Endodermal cell (in vitro differentiated cells): ENCODE measurements at regions not wholly inside any gene's neighbourhood (a gene's known extent, or its start where the extent isn't known, plus 50 kb on each side); places are given as distances from the start of the nearest gene placed in this dataset.

Experiments
- DNase-seq: peaks from one replicate; pipeline ENCODE4 v3.0.0-alpha.2; 2017
- H3K27ac ChIP-seq: 2 replicates; pipeline ENCODE4 v1.5.1; 2013; ENCODE audit warnings: mild to moderate bottlenecking, low read depth, low read length, moderate library complexity
- H3K27me3 ChIP-seq: 2 replicates; pipeline ENCODE4 v1.6.1; 2013; ENCODE audit warnings: mild to moderate bottlenecking, low read length, moderate library complexity; ENCODE audit not compliant: insufficient read depth, control insufficient read depth, poor library complexity, severe bottlenecking
- H3K36me3 ChIP-seq: 2 replicates; pipeline ENCODE4 v1.7.0; 2013; ENCODE audit warnings: mild to moderate bottlenecking, low read length, moderate library complexity; ENCODE audit not compliant: control insufficient read depth, insufficient read depth
- H3K4me1 ChIP-seq: one replicate; pipeline ENCODE4 v1.7.0; 2013; ENCODE audit warnings: low read length; ENCODE audit not compliant: control insufficient read depth, insufficient read depth
- H3K4me3 ChIP-seq: 2 replicates; pipeline ENCODE4 v1.5.1; 2013; ENCODE audit warnings: mild to moderate bottlenecking, low read length, moderate library complexity
- H3K9ac ChIP-seq: 2 replicates; pipeline ENCODE4 v1.6.1; 2013; ENCODE audit warnings: mild to moderate bottlenecking, low read length, moderate library complexity; ENCODE audit not compliant: poor library complexity, severe bottlenecking; ENCODE audit errors: extremely low read depth
- H3K9me3 ChIP-seq: 2 replicates; pipeline ENCODE4 v1.6.1; 2013; ENCODE audit warnings: mild to moderate bottlenecking, low read length, moderate library complexity; ENCODE audit not compliant: control insufficient read depth
- H3K27ac Mint-ChIP-seq: 2 replicates; pipeline ENCODE4 v1.8.0; 2020; ENCODE audit warnings: mixed read lengths
- H3K27me3 Mint-ChIP-seq: 2 replicates; pipeline ENCODE4 v1.8.0; 2021; ENCODE audit warnings: mild to moderate bottlenecking, mixed read lengths; ENCODE audit not compliant: insufficient read depth
- H3K36me3 Mint-ChIP-seq: 2 replicates; pipeline ENCODE4 v1.8.0; 2020; ENCODE audit warnings: low read depth, mixed read lengths
- H3K4me1 Mint-ChIP-seq: 2 replicates; pipeline ENCODE4 v1.8.0; 2020; ENCODE audit warnings: mixed read lengths
- H3K4me3 Mint-ChIP-seq: 2 replicates; pipeline ENCODE4 v1.8.0; 2020; ENCODE audit warnings: mild to moderate bottlenecking, moderate library complexity, mixed read lengths
- H3K9me3 Mint-ChIP-seq: 2 replicates; pipeline ENCODE4 v1.8.0; 2020; ENCODE audit warnings: mild to moderate bottlenecking, mixed read lengths
- WGBS, 2 experiments: methylation state at CpG; one replicate each; pipeline versions ENCODE4 v1.1.5 to v1.1.7; 2013; ENCODE audit warnings: missing lambda C conversion rate in 2 of 2, mixed read lengths in 1 of 2; ENCODE audit not compliant: insufficient coverage in 1 of 2, insufficient read length in 1 of 2; 5-methylcytosine and 5-hydroxymethylcytosine counted together
- TF ChIP-seq, protein P1 (sequence below): fragments of 200-600 bp; sonication (generic); conservative IDR thresholded peaks from 2 replicates; pipeline ENCODE4 v1.5.0; 2021; ENCODE audit warnings: antibody characterized with exemption, mild to moderate bottlenecking

DNA sequence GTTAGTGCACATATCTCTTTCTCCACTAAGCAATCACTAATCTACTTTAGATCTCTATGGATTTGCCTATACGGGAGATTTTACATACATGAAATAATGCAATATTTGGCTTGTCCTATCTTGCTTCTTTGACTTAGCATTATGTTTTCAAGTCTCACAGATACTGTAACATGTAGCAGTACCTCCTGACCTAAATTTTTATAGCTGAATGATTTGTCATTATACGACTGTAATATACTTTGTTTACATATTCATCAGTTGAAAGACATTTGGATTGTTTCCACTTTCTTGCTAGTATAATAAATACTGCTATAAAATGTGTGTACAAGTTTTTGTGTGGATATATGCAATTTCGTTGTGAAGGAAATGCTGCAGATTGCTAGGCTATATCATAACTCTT, 1520.8 kb upstream of the CDH6 start:
- H3K27ac ChIP-seq: no peak overlapping the region
- Mint-ChIP-seq H3K4me1 (no peaks in the 10 kb centered on the region), H3K27me3 (no peaks in the 10 kb centered on the region), H3K27ac (no peak overlapping the region), H3K36me3 (no peaks in the 10 kb centered on the region), H3K4me3 (no peak overlapping the region), H3K9me3 (peaks cover 23% of the 10 kb centered on the region)
- H3K9me3 ChIP-seq: no peaks in the 10 kb centered on the region
- TF ChIP-seq, protein P1, sequence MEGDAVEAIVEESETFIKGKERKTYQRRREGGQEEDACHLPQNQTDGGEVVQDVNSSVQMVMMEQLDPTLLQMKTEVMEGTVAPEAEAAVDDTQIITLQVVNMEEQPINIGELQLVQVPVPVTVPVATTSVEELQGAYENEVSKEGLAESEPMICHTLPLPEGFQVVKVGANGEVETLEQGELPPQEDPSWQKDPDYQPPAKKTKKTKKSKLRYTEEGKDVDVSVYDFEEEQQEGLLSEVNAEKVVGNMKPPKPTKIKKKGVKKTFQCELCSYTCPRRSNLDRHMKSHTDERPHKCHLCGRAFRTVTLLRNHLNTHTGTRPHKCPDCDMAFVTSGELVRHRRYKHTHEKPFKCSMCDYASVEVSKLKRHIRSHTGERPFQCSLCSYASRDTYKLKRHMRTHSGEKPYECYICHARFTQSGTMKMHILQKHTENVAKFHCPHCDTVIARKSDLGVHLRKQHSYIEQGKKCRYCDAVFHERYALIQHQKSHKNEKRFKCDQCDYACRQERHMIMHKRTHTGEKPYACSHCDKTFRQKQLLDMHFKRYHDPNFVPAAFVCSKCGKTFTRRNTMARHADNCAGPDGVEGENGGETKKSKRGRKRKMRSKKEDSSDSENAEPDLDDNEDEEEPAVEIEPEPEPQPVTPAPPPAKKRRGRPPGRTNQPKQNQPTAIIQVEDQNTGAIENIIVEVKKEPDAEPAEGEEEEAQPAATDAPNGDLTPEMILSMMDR: no peak
- no peak for DNase-seq
- no peaks in the 10 kb centered on the region for H3K36me3 ChIP-seq
- H3K4me3 ChIP-seq: no peak overlapping the region
- H3K9ac ChIP-seq: no peak overlapping the region
- no peaks in the 10 kb centered on the region for H3K4me1 ChIP-seq
- WGBS, 2 experiments: 87 to 100% methylated on average over 1 to 2 of the region's 3 CpGs
- H3K27me3 ChIP-seq: no peaks in the 10 kb centered on the region

DNA sequence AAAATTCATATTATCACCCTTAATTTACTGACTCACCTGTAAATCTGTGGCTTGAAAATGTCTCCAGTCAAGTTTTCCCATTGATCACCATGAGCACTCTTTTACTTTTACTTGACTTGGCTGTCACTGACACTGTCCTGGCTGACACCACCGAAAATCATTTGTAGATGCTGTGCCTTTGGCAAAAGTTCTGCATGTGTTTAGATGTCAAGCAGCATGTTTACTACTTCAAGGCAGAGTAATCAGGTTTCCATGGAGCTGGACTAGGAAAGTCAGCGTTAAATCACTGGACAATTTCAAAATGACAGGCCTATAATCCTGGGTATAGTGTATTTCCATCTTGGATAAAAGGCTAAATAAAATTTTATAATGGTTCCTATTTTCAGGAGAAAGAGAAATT, 1530.6 kb upstream of the CDH6 start:
- DNase-seq: no peak
- H3K4me3 Mint-ChIP-seq: no peak overlapping the region
- no peak overlapping the region for H3K27ac ChIP-seq

DNA sequence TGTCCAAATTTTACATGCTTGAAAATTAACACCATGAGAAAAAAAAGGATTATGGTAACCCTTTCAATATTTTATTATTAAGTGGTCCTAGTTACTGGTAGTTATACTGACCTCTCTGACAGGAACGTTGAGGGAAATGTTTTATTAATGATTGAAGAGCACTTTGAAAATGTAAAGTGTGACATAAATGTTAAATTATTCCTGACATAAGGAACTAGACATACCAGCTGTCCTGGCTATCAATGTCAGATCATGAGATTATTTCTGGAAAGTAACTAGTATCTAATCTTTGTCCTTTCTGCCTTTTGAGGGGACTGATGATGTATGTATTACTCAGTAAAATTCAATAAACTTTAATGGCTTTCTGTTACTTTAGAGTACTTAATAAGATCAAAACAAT, 1538.5 kb upstream of the CDH6 start:
- Mint-ChIP-seq H3K4me1 (no peaks in the 10 kb centered on the region), H3K27ac (no peak overlapping the region), H3K9me3 (no peaks in the 10 kb centered on the region), H3K4me3 (no peak overlapping the region), H3K27me3 (no peaks in the 10 kb centered on the region), H3K36me3 (no peaks in the 10 kb centered on the region)
- no peaks in the 10 kb centered on the region for H3K4me1 ChIP-seq
- TF ChIP-seq, protein P1: no peak
- H3K27me3 ChIP-seq: no peaks in the 10 kb centered on the region
- no peak for DNase-seq
- no peaks in the 10 kb centered on the region for H3K9me3 ChIP-seq
- H3K36me3 ChIP-seq: no peaks in the 10 kb centered on the region
- H3K4me3 ChIP-seq: no peak overlapping the region
- no peak overlapping the region for H3K9ac ChIP-seq
- 29 to 70% methylated on average over 1 of the region's 1 CpG for WGBS, 2 experiments
- no peak overlapping the region for H3K27ac ChIP-seq

More for the DNA sequence above, 1530.6 kb upstream of the CDH6 start:
- Histone ChIP-seq H3K4me3 (no peak overlapping the region), H3K4me1 (no peaks in the 10 kb centered on the region), H3K27me3 (no peaks in the 10 kb centered on the region), H3K9ac (no peak overlapping the region), H3K36me3 (no peaks in the 10 kb centered on the region), H3K9me3 (no peaks in the 10 kb centered on the region)
- Mint-ChIP-seq H3K27me3 (no peaks in the 10 kb centered on the region), H3K36me3 (no peaks in the 10 kb centered on the region), H3K4me1 (no peaks in the 10 kb centered on the region), H3K27ac (no peak overlapping the region), H3K9me3 (peaks cover 4% of the 10 kb centered on the region)
- TF ChIP-seq, protein P1: no peak
- WGBS, 2 experiments: 97 to 100% methylated on average over 2 of the region's 2 CpGs
